ENCODE measurements at regions not wholly inside any gene's neighbourhood (a gene's known extent, or its start where the extent isn't known, plus 50 kb on each side); places are given as distances from the start of the nearest gene placed in this dataset.
"Not testable (repeated sequence)": the region's sequence is repeated elsewhere in the genome, so short reads cannot be mapped to it uniquely, and the experiment has no call there.

DNA sequence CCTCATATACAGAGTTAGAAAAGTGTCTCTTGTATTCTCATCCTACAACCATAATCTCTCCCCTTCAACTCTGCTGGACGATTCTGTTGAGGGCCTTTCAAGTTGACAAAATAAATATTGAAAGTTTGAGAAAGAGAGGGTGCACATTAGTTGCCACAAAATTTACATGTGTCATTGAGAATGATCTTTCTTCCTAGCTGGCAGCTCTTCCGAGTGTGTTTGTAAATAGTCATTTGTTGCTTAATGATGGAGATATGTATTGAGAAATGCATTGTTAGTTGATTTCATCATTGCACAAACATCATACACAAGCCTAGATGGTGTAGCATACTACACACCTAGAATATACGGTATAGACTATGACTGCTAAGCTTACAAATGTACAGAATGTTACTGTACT lies 632.8 kb upstream of the AMOT start:
- Histone ChIP-seq H3K9me3 (ENCODE audit: insufficient read depth, low read length, severe bottlenecking) (no peaks in the 10 kb centered on the region), H3K9ac (ENCODE audit: low read depth, low read length) (no peak overlapping the region), H3K79me2 (ENCODE audit: insufficient read depth, low read length) (no peaks in the 10 kb centered on the region), H3K27ac (ENCODE audit: low read length) (no peak overlapping the region), H3K27me3 (ENCODE audit: insufficient read depth, low read length, poor library complexity) (no peaks in the 10 kb centered on the region), H2AFZ (ENCODE audit: low read depth, low read length) (no peak overlapping the region), H3K4me1 (ENCODE audit: insufficient read depth, low read length) (no peaks in the 10 kb centered on the region), H3K4me3 (ENCODE audit: low read depth in 1 of 2, low read length in 2 of 2) (no peak overlapping the region), H3K4me2 (ENCODE audit: insufficient read depth, low read length) (no peak overlapping the region), H4K20me1 (ENCODE audit: insufficient read depth, low read length) (no peaks in the 10 kb centered on the region), H3K36me3 (ENCODE audit: insufficient read depth, low read length) (no peaks in the 10 kb centered on the region)
- ATAC-seq (ENCODE audit: insufficient read depth, low read depth) (no peak), DNase-seq (no peak)
- TF ChIP-seq EZH2 (IDR thresholded peaks at IDR 0.05; ENCODE audit: borderline replicate concordance, low read depth, low read length, severe bottlenecking) = no peak
- TF ChIP-seq, protein P1, sequence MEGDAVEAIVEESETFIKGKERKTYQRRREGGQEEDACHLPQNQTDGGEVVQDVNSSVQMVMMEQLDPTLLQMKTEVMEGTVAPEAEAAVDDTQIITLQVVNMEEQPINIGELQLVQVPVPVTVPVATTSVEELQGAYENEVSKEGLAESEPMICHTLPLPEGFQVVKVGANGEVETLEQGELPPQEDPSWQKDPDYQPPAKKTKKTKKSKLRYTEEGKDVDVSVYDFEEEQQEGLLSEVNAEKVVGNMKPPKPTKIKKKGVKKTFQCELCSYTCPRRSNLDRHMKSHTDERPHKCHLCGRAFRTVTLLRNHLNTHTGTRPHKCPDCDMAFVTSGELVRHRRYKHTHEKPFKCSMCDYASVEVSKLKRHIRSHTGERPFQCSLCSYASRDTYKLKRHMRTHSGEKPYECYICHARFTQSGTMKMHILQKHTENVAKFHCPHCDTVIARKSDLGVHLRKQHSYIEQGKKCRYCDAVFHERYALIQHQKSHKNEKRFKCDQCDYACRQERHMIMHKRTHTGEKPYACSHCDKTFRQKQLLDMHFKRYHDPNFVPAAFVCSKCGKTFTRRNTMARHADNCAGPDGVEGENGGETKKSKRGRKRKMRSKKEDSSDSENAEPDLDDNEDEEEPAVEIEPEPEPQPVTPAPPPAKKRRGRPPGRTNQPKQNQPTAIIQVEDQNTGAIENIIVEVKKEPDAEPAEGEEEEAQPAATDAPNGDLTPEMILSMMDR (IDR thresholded peaks at IDR 0.05; ENCODE audit: borderline replicate concordance, extremely low read depth, low read length, poor library complexity, severe bottlenecking) = no peak

DNA sequence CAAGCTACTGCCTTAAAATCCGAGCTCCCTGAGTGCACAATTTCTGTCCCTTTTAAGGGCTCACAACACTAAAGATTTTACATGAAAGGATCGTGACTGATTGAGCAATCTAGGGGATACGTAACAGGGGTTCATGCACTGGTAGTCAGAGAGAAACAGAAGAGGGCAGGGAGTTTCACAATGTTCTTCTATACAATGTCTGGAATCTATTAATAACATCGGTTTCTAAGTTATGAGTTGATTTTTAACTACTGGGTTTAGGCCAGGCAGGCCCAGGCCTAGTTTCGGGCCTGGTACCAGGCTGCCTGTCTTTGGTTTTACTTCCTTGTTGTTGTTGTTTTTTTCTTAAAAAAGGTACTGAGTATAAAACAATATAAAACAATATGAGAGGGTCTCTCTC lies 632.4 kb upstream of the AMOT start:
- H3K79me2 ChIP-seq (ENCODE audit: insufficient read depth, low read length); H3K4me3 ChIP-seq (ENCODE audit: low read depth in 1 of 2, low read length in 2 of 2); H3K4me1 ChIP-seq (ENCODE audit: insufficient read depth, low read length); H3K27ac ChIP-seq (ENCODE audit: low read length); H3K36me3 ChIP-seq (ENCODE audit: insufficient read depth, low read length); H3K9me3 ChIP-seq (ENCODE audit: insufficient read depth, low read length, severe bottlenecking); H3K27me3 ChIP-seq (ENCODE audit: insufficient read depth, low read length, poor library complexity); H4K20me1 ChIP-seq (ENCODE audit: insufficient read depth, low read length); ATAC-seq (ENCODE audit: insufficient read depth, low read depth); H3K9ac ChIP-seq (ENCODE audit: low read depth, low read length); DNase-seq; H3K4me2 ChIP-seq (ENCODE audit: insufficient read depth, low read length); H2AFZ ChIP-seq (ENCODE audit: low read depth, low read length): not testable (repeated sequence)

DNA sequence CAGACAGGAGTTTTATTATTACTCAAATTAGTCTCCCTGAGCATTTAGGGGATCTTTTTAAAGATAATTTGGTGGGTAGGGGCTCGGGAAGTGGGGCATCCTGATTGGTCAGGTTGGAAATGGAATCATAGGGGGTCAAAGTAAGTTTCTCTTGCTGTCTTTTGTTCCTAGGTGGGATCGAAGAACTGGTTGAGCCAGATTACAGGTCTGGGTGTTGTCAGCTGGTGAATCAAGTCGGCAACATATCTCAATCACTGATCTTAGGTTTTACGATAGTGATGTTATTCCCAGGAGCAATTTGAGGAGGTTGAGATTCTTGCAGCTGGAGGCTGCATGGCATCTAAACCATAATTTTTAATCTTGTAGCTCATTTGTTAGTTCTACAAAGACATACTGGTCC lies 629.5 kb upstream of the AMOT start:
- TF ChIP-seq EZH2 (IDR thresholded peaks at IDR 0.05; ENCODE audit: borderline replicate concordance, low read depth, low read length, severe bottlenecking) = no peak
- TF ChIP-seq, protein P1 (IDR thresholded peaks at IDR 0.05; ENCODE audit: borderline replicate concordance, extremely low read depth, low read length, poor library complexity, severe bottlenecking) = no peak
- no peak overlapping the region for H3K4me3 ChIP-seq (ENCODE audit: low read depth in 1 of 2, low read length in 2 of 2)
- no peak overlapping the region for H3K27ac ChIP-seq (ENCODE audit: low read length)
- H3K4me1 ChIP-seq (ENCODE audit: insufficient read depth, low read length) = no peaks in the 10 kb centered on the region
- no peak for ATAC-seq (ENCODE audit: insufficient read depth, low read depth)
- no peaks in the 10 kb centered on the region for H3K79me2 ChIP-seq (ENCODE audit: insufficient read depth, low read length)
- no peak for DNase-seq
- no peaks in the 10 kb centered on the region for H4K20me1 ChIP-seq (ENCODE audit: insufficient read depth, low read length)
- no peaks in the 10 kb centered on the region for H3K27me3 ChIP-seq (ENCODE audit: insufficient read depth, low read length, poor library complexity)
- no peaks in the 10 kb centered on the region for H3K9me3 ChIP-seq (ENCODE audit: insufficient read depth, low read length, severe bottlenecking)
- H3K36me3 ChIP-seq (ENCODE audit: insufficient read depth, low read length) = no peaks in the 10 kb centered on the region
- no peak overlapping the region for H2AFZ ChIP-seq (ENCODE audit: low read depth, low read length)
- H3K9ac ChIP-seq (ENCODE audit: low read depth, low read length) = no peak overlapping the region
- H3K4me2 ChIP-seq (ENCODE audit: insufficient read depth, low read length) = no peak overlapping the region

DNA sequence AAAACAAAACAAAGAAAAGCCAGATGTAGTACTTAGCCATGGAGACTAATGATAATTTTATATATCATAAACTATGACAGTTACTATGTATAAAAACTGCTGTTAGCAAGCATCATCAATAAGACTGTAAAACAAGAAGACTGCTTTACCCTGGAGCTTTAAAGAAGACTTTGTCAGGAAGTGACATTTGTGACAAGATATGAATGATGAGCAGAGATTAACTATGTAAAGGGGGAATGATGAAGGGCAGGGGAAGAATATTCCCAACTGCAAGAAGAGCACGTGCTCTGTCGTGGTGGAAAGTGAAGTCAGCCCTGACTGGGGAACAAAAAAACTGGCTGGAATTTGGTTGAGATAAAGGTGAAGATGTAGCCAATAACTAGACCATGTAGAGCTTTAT lies 617.1 kb upstream of the AMOT start:
- TF ChIP-seq, protein P1 (IDR thresholded peaks at IDR 0.05; ENCODE audit: borderline replicate concordance, extremely low read depth, low read length, poor library complexity, severe bottlenecking) = no peak
- TF ChIP-seq EZH2 (IDR thresholded peaks at IDR 0.05; ENCODE audit: borderline replicate concordance, low read depth, low read length, severe bottlenecking) = no peak
- H3K4me1 ChIP-seq (ENCODE audit: insufficient read depth, low read length) = no peaks in the 10 kb centered on the region
- H3K27me3 ChIP-seq (ENCODE audit: insufficient read depth, low read length, poor library complexity) = no peaks in the 10 kb centered on the region
- ATAC-seq (ENCODE audit: insufficient read depth, low read depth) (no peak), DNase-seq (no peak)
- H3K79me2 ChIP-seq (ENCODE audit: insufficient read depth, low read length) = no peaks in the 10 kb centered on the region
- no peaks in the 10 kb centered on the region for H3K36me3 ChIP-seq (ENCODE audit: insufficient read depth, low read length)
- no peak overlapping the region for H3K4me3 ChIP-seq (ENCODE audit: low read depth in 1 of 2, low read length in 2 of 2)
- H3K9me3 ChIP-seq (ENCODE audit: insufficient read depth, low read length, severe bottlenecking) = no peaks in the 10 kb centered on the region
- H2AFZ ChIP-seq (ENCODE audit: low read depth, low read length) = no peak overlapping the region
- H4K20me1 ChIP-seq (ENCODE audit: insufficient read depth, low read length) = no peaks in the 10 kb centered on the region
- H3K9ac ChIP-seq (ENCODE audit: low read depth, low read length) = no peak overlapping the region
- no peak overlapping the region for H3K27ac ChIP-seq (ENCODE audit: low read length)
- no peak overlapping the region for H3K4me2 ChIP-seq (ENCODE audit: insufficient read depth, low read length)

Data from DND-41 (cell line).